GM18870 (cell line): ENCODE measurements at regions not wholly inside any gene's neighbourhood (a gene's known extent, or its start where the extent isn't known, plus 50 kb on each side); places are given as distances from the start of the nearest gene placed in this dataset.
"Not testable (repeated sequence)": the region's sequence is repeated elsewhere in the genome, so short reads cannot be mapped to it uniquely, and the experiment has no call there.

Experiments used
- ATAC-seq: cut with Tn5 transposase; IDR thresholded peaks from one replicate; pipeline ENCODE4 v1.9.1; 2021; ENCODE audit warnings: moderate library complexity; ENCODE audit not compliant: unreplicated experiment

- not testable (repeated sequence) for ATAC-seq
These were observed 210.8 kb downstream of the CCDC74A start for GRCh38 chr2:131738533-131738932.

DNA sequence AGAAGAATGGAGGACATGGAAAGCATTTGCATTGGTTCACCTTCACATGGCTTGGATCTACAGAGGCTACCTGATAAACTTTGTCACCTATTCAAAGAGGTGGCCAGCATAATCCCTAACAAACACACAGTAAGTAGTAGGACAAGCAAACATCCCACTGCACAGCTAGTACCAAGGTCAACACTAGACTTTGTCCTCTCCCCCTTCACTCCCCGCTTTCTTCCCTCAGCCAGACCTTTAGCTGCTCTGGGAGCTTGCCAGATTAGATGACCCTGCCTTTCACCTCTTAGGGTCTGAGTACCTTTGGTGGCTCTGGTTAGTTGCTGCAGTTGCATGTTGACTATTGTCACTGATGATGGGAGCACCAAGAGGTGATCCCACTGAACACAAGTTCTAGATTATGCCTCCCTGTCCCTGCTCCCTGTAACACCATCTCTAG is 211.3 kb downstream of the CCDC74A start:
- not testable (repeated sequence) for ATAC-seq

GRCh38 chr2:131753640-131754561 is 226.2 kb downstream of the CCDC74A start:
- ATAC-seq, result no peak

- no peak for ATAC-seq
These were observed 227.4 kb downstream of the CCDC74A start for GRCh38 chr2:131754929-131755720.

- ATAC-seq, result no peak
These were observed 228.6 kb downstream of the CCDC74A start for GRCh38 chr2:131756141-131756907.

GRCh38 chr2:131758941-131759340 is 231.3 kb downstream of the CCDC74A start:
- ATAC-seq, result not testable (repeated sequence)

DNA sequence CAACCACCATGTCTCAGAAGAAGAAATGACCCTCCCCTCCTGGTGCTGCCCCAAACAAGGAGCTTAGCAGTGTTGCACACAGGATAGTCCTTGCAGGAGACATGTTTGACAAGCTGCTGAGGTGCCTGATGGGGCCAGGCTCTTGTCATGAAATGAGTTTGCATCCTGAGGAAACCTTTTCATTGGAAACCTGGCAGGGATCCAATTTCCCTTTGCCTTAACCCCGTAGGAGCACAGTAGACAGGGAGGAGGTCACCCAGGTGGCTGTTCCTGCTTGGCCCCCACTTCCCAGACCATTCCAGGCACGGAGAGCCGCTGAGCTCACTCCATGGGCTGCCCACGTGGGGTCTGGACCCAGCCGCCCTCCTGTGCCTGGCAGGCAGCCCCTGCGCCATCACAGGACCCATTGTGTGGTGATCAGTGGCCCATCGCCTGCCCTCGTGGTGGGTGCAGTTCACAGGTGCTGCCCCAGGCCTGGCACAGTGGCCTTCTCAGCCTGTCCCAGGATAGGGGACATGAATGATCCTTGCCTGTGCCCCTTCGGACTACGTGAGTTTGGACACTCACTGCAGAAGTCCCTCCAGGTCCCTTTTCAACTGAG is 247.4 kb downstream of the CCDC74A start:
- ATAC-seq, result not testable (repeated sequence)

- not testable (repeated sequence) for ATAC-seq
These were observed 248.3 kb downstream of the CCDC74A start for GRCh38 chr2:131775903-131776506.

GRCh38 chr2:131780446-131780845 is 252.8 kb downstream of the CCDC74A start:
- ATAC-seq, result not testable (repeated sequence)

DNA sequence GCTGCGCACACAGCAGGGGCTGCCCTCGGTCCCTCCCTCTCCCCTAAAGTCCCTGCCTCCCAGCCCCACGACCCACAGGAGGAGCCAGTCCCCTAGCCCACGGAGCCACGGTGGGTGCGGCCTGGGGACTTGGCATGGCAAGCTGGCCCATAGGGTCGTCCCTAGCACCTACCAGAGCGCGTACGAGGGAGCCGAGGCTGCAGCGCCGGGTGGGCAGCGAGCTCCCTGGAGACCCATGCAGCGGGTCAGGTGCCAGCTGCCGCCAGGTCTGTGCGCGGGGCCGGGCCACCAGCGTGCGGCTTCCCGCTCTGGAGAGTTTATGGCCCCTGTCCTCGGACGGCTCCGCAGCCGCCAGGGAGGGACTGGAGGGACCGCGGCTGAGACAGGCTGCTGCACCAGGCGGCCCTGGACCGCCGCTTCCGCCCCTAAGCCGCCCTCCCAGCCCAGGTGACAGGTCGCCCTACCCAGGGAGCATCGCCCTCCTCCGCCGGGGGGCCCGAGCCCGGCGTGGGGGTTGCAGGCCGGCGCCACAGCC is 273.6 kb downstream of the CCDC74A start:
- no peak for ATAC-seq

DNA sequence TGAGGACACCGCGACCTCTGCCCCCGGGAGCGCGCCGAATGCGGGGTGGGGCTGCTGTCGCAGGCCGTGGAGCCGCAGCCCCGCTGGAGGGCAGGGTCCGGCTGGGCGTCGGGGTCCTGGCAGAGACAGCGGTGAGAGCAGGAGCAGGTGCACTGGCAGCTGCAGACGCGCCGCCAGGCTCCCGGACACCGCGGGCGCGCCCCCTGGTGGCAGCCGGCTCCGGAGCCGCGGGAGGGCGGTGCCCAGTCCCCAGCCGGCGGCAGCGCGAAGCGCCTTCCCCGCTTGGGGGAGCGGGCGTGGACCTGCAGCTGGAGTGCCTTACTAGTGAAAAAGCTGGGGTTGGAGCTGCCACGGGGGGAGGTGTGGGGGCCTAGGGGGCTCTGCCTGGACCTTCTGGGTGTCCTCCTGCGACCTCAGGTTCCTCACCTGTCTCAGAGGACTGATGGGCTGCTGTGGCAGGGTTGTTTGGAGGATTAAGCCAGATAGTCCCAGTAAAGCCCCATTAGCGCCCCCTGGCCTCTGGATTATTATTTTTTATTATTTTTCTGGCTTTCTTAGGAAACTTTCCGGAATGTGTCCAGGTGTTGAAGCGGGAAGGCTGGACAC is 274.2 kb downstream of the CCDC74A start:
- peak; percentile 55 for ATAC-seq

DNA sequence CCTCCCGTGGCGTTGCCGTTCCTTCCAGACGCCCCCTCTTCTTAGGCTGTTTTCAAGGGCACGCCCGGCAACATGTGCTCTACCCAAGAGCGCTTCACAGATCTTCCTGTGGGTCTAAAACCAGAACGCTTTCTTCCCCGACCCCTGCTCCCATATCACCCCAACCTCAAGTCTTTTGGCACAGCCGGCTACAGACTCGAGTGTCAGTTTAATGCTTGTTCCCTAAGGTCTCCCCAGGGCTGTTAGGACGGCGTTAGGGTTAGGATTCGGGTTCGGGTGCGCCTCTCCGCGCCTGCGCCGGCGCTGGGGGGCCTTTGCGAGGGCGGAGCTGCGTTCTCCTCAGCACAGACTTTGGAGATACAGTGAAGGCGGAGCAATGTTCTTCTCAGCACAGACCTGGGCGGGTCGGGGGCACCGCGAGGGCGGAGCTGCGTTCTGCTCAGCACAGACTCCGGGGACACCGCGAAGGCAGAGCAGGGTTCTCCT is 274.7 kb downstream of the CCDC74A start:
- not testable (repeated sequence) for ATAC-seq

- not testable (repeated sequence) for ATAC-seq
These were observed 275.5 kb downstream of the CCDC74A start for GRCh38 chr2:131803237-131803636.

DNA sequence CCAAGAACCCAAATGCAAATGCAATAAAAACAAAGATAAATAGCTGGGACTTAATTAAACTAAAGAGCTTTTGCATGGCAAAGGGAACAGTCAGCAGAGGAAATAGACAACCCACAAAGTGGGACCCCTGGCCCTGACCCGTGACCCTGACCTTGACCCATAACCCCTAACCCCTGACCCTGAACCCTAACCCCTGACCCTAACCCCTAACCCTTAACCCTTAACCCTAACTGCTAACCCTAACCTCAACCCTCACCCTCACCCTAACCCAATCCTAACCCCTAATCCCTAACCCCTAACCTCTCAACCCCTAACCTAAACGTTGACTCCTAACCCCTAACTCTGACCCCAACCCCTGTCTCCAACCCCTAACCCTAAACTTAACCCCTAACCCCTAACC is 284.9 kb downstream of the CCDC74A start:
- ATAC-seq, result not testable (repeated sequence)

DNA sequence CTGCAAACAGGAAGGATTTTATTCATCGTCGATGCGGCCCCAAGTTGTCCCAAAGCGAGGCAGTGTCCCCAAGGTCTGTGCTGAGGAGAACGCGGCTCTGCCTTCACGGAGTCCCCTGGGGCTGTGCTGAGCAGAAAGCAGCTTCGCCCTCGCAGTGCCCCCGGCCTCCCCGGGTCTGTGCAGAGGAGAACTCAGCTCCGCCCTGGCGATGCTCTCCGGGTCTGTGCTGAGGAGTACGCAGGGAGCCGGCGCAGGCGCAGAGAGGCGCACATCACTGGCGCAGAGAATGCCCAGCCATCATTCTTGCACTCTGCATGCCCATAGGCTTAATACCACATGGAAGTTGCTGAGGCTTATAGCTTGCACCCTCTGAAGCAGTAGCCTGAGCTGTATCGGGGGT is 285.7 kb downstream of the CCDC74A start:
- ATAC-seq, result not testable (repeated sequence)

GRCh38 chr2:131818267-131818973 is 290.7 kb downstream of the CCDC74A start:
- ATAC-seq, result not testable (repeated sequence)

DNA sequence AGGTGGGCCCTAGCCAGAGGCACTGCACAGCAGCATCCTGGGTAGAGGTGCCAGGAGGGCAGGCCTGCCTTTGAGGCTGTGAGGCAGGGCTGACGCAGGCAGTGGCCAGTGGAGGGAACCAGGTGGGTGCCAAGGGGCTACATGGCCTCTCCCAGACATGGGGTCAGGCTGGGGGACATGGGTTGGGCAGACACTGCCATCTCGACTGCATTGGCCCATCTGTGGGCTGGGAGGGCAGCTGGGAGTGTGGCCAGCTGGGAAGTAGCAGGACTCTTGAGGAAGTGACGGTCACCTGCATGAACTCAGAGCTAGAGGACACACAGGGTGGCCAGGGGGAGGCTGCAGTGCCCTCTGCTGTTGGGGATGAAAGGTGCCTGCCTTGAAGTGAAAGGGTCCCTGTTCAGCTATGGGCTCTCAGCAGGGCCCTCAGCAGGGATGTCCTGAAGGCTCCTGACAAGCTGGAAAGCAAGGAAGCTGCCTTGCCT is 294.6 kb downstream of the CCDC74A start:
- ATAC-seq, result not testable (repeated sequence)

- not testable (repeated sequence) for ATAC-seq
These were observed 295.4 kb downstream of the CCDC74A start for GRCh38 chr2:131823058-131823457.
